Neuronal stem cell (in vitro differentiated cells): ENCODE measurements at regions not wholly inside any gene's neighbourhood (a gene's known extent, or its start where the extent isn't known, plus 50 kb on each side); places are given as distances from the start of the nearest gene placed in this dataset.

Experiments
- DNase-seq: peaks from one replicate; pipeline ENCODE4 v3.0.0-alpha.2; 2013; ENCODE audit warnings: low spot score
- H2AFZ ChIP-seq: one replicate; pipeline ENCODE4 v1.6.1; 2013; ENCODE audit warnings: mild to moderate bottlenecking, low read length, inconsistent platforms
- H2AK5ac ChIP-seq: 2 replicates; pipeline ENCODE4 v1.6.1; 2013; ENCODE audit warnings: low read depth, mild to moderate bottlenecking, inconsistent platforms, low read length, moderate library complexity, mixed read lengths
- H2BK120ac ChIP-seq: 2 replicates; pipeline ENCODE4 v1.6.1; 2013; ENCODE audit warnings: low read depth, mild to moderate bottlenecking, inconsistent platforms, low read length, moderate library complexity, mixed read lengths
- H2BK12ac ChIP-seq: one replicate; pipeline ENCODE4 v1.6.1; 2013; ENCODE audit warnings: low read length, inconsistent platforms
- H2BK15ac ChIP-seq: 2 replicates; pipeline ENCODE4 v1.6.1; 2013; ENCODE audit warnings: mild to moderate bottlenecking, low read length, inconsistent platforms, mixed read lengths
- H2BK5ac ChIP-seq: one replicate; pipeline ENCODE4 v1.6.1; 2013; ENCODE audit warnings: inconsistent platforms, mild to moderate bottlenecking, low read length, moderate library complexity
- H3K14ac ChIP-seq: one replicate; pipeline ENCODE4 v1.6.1; 2013; ENCODE audit warnings: low read length, inconsistent platforms
- H3K18ac ChIP-seq: 2 replicates; pipeline ENCODE4 v1.6.1; 2013; ENCODE audit warnings: low read length, inconsistent platforms
- H3K23ac ChIP-seq: 2 replicates; pipeline ENCODE4 v1.6.1; 2013; ENCODE audit warnings: low read depth, mild to moderate bottlenecking, mixed read lengths, low read length, inconsistent platforms; ENCODE audit not compliant: poor library complexity
- H3K27ac ChIP-seq: replicated peaks from 3 replicates; pipeline ENCODE4 v1.5.1; 2013; ENCODE audit warnings: low read length, inconsistent platforms
- H3K27me3 ChIP-seq, 3 experiments: 2 replicates each; pipeline ENCODE4 v1.6.1; 2013; ENCODE audit warnings: low read length in 3 of 3, mild to moderate bottlenecking in 2 of 3, inconsistent platforms in 1 of 3, low read depth in 1 of 3, mixed read lengths in 1 of 3, moderate library complexity in 1 of 3; ENCODE audit not compliant: control insufficient read depth in 3 of 3, insufficient read depth in 3 of 3
- H3K36me3 ChIP-seq, 2 donors: replicated peaks in 1 of 2; 2 replicates each; pipeline ENCODE4 v1.6.1; 2013; ENCODE audit warnings: low read length in 2 of 2; ENCODE audit not compliant: control insufficient read depth in 2 of 2, insufficient read depth in 2 of 2
- H3K4ac ChIP-seq: 2 replicates; pipeline ENCODE4 v1.6.1; 2013; ENCODE audit warnings: inconsistent platforms, mild to moderate bottlenecking, low read length, moderate library complexity
- H3K4me1 ChIP-seq, 2 donors: 1 replicate in 1 of 2; 2 replicates in 1 of 2; pipeline ENCODE4 v1.6.1; 2013; ENCODE audit warnings: low read length in 2 of 2, low read depth in 1 of 2; ENCODE audit not compliant: control insufficient read depth in 2 of 2, insufficient read depth in 1 of 2
- H3K4me2 ChIP-seq: one replicate; pipeline ENCODE4 v1.6.1; 2013; ENCODE audit warnings: mild to moderate bottlenecking, low read length, inconsistent platforms; ENCODE audit not compliant: insufficient read depth, poor library complexity, severe bottlenecking
- H3K4me3 ChIP-seq, 2 donors: 2 replicates each; pipeline ENCODE4 v1.5.1; 2013; ENCODE audit warnings: low read length in 2 of 2, mild to moderate bottlenecking in 2 of 2, inconsistent platforms in 1 of 2, moderate library complexity in 1 of 2
- H3K79me1 ChIP-seq: one replicate; pipeline ENCODE4 v1.6.1; 2013; ENCODE audit warnings: low read depth, mild to moderate bottlenecking, inconsistent platforms, low read length, moderate library complexity
- H3K9ac ChIP-seq: one replicate; pipeline ENCODE4 v1.6.1; 2013; ENCODE audit warnings: mild to moderate bottlenecking, low read depth, low read length, inconsistent platforms; ENCODE audit not compliant: poor library complexity
- H3K9me3 ChIP-seq, 2 donors: replicated peaks in 1 of 2; 2 replicates each; pipeline versions ENCODE3 to v1.6.1; 2013; ENCODE audit warnings: low read length in 2 of 2, mild to moderate bottlenecking in 2 of 2, inconsistent platforms in 1 of 2, low read depth in 1 of 2, mixed read lengths in 1 of 2, moderate library complexity in 1 of 2; ENCODE audit not compliant: control insufficient read depth in 2 of 2, insufficient read depth in 1 of 2
- H4K8ac ChIP-seq: one replicate; pipeline ENCODE4 v1.6.1; 2013; ENCODE audit warnings: low read depth, mild to moderate bottlenecking, inconsistent platforms, low read length, moderate library complexity
- H4K91ac ChIP-seq: one replicate; pipeline ENCODE4 v1.6.1; 2013; ENCODE audit warnings: low read length, low read depth, mild to moderate bottlenecking, inconsistent platforms; ENCODE audit not compliant: poor library complexity
- WGBS, 2 donors: extraction: QIAGEN DNeasy Blood & Tissue Kit; methylation state at CpG; one replicate each; pipeline ENCODE4 v1.1.7; 2013; ENCODE audit warnings: missing lambda C conversion rate in 2 of 2, mixed read lengths in 1 of 2; ENCODE audit not compliant: insufficient read length in 2 of 2, insufficient replicate concordance in 1 of 2; ENCODE audit errors: extremely low coverage in 2 of 2; 5-methylcytosine and 5-hydroxymethylcytosine counted together

GRCh38 chr7:17681965-17682364 is 258.3 kb downstream of the SNX13 start:
- no peak overlapping the region for H3K4ac ChIP-seq
- no peaks in the 10 kb centered on the region for H3K36me3 ChIP-seq
- no peak overlapping the region for H3K14ac ChIP-seq
- no peak overlapping the region for H3K9ac ChIP-seq
- H3K4me1 ChIP-seq = peaks cover 9 to 11% of the 10 kb centered on the region in 2 donors
- H2BK12ac ChIP-seq = peak overlapping the region; percentile 23
- H3K27ac ChIP-seq = no peak overlapping the region
- H3K4me2 ChIP-seq = no peak overlapping the region
- no peak overlapping the region for H3K18ac ChIP-seq
- no peak overlapping the region for H2BK120ac ChIP-seq
- no peaks in the 10 kb centered on the region for H3K9me3 ChIP-seq
- H3K4me3 ChIP-seq = no peak overlapping the region
- no peak overlapping the region for H2BK15ac ChIP-seq
- H3K79me1 ChIP-seq = no peaks in the 10 kb centered on the region
- no peak for DNase-seq
- H4K91ac ChIP-seq = no peak overlapping the region
- H2AFZ ChIP-seq = no peak overlapping the region
- H3K23ac ChIP-seq = no peak overlapping the region
- no peaks in the 10 kb centered on the region for H3K27me3 ChIP-seq
- no peak overlapping the region for H2AK5ac ChIP-seq
- no peak overlapping the region for H2BK5ac ChIP-seq
- H4K8ac ChIP-seq = no peak overlapping the region
- WGBS, 2 donors = no CpG with 5 or more reads among the region's 4 CpGs

- no peak overlapping the region for H3K18ac ChIP-seq
- no peak overlapping the region for H2BK120ac ChIP-seq
- H3K14ac ChIP-seq = no peak overlapping the region
- no peak overlapping the region for H3K4ac ChIP-seq
- no peak for DNase-seq
- no peak overlapping the region for H2BK5ac ChIP-seq
- no peaks in the 10 kb centered on the region for H3K9me3 ChIP-seq
- H3K4me2 ChIP-seq = no peak overlapping the region
- no peak overlapping the region for H3K4me3 ChIP-seq
- H2BK15ac ChIP-seq = no peak overlapping the region
- H3K23ac ChIP-seq = no peak overlapping the region
- no peak overlapping the region for H3K27ac ChIP-seq
- H2AFZ ChIP-seq = no peak overlapping the region
- no peak overlapping the region for H3K9ac ChIP-seq
- no peak overlapping the region for H4K91ac ChIP-seq
- H3K36me3 ChIP-seq = no peaks in the 10 kb centered on the region
- H3K27me3 ChIP-seq = no peaks in the 10 kb centered on the region
- H3K79me1 ChIP-seq = no peaks in the 10 kb centered on the region
- WGBS, 2 donors = no CpG with 5 or more reads among the region's 3 CpGs
- H2AK5ac ChIP-seq = no peak overlapping the region
- no peak overlapping the region for H2BK12ac ChIP-seq
- H3K4me1 ChIP-seq = peaks cover 9 to 11% of the 10 kb centered on the region in 2 donors
- H4K8ac ChIP-seq = no peak overlapping the region
These were observed 257.7 kb downstream of the SNX13 start for GRCh38 chr7:17682586-17682985.

DNA sequence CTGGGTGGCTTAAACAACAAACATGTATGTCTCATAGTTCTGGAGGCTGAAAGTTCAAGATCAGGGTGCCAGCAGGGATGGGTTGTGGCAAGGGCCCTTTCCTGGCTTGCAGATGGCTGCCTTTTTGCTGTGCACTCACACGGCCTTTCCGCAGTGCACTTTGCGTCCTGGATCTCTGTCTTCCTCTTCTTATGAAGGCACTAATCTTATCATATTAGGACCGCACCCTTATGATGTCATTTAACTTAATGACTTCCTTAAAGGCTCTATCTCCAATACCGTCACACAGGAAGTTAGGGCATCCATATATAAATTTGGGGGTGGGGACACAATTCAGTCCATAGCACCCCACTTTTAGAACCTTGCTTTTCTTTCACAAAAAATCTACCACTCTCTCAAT is 255.2 kb downstream of the SNX13 start:
- Histone ChIP-seq H2AFZ (no peak overlapping the region), H2BK12ac (no peak overlapping the region), H2BK5ac (no peak overlapping the region), H3K14ac (no peak overlapping the region), H3K9ac (no peak overlapping the region), H3K27ac (no peak overlapping the region), H3K27me3 (no peaks in the 10 kb centered on the region), H3K79me1 (no peaks in the 10 kb centered on the region), H4K8ac (no peak overlapping the region), H4K91ac (no peak overlapping the region), H2BK15ac (no peak overlapping the region), H2BK120ac (no peak overlapping the region), H2AK5ac (no peak overlapping the region), H3K9me3 (peaks cover 0 to 4% of the 10 kb centered on the region in 2 donors), H3K4me3 (no peak overlapping the region), H3K4ac (no peak overlapping the region), H3K4me1 (peaks cover 1 to 4% of the 10 kb centered on the region in 2 donors), H3K4me2 (no peak overlapping the region), H3K36me3 (no peaks in the 10 kb centered on the region), H3K18ac (no peak overlapping the region), H3K23ac (no peak overlapping the region)
- DNase-seq = no peak
- WGBS, 2 donors = no CpG with 5 or more reads among the region's 5 CpGs

GRCh38 chr7:17687361-17687760 is 252.9 kb downstream of the SNX13 start:
- Histone ChIP-seq H3K4me3 (no peak overlapping the region), H2BK5ac (no peak overlapping the region), H3K9ac (no peak overlapping the region), H3K23ac (no peak overlapping the region), H3K36me3 (no peaks in the 10 kb centered on the region), H3K4me2 (no peak overlapping the region), H2BK15ac (no peak overlapping the region), H4K8ac (no peak overlapping the region), H4K91ac (no peak overlapping the region), H3K4ac (no peak overlapping the region), H3K18ac (no peak overlapping the region), H3K27me3 (no peaks in the 10 kb centered on the region), H3K27ac (no peak overlapping the region), H3K4me1 (no peaks in the 10 kb centered on the region), H2AFZ (no peak overlapping the region), H2BK12ac (no peak overlapping the region), H3K14ac (no peak overlapping the region), H3K79me1 (no peaks in the 10 kb centered on the region), H2AK5ac (no peak overlapping the region), H2BK120ac (no peak overlapping the region), H3K9me3 (peaks cover 0 to 5% of the 10 kb centered on the region in 2 donors)
- WGBS, 2 donors = no CpG with 5 or more reads among the region's 2 CpGs
- no peak for DNase-seq
